ENCODE measurements at regions not wholly inside any gene's neighbourhood (a gene's known extent, or its start where the extent isn't known, plus 50 kb on each side); places are given as distances from the start of the nearest gene placed in this dataset.
"Not testable (repeated sequence)": the region's sequence is repeated elsewhere in the genome, so short reads cannot be mapped to it uniquely, and the experiment has no call there.

DNA sequence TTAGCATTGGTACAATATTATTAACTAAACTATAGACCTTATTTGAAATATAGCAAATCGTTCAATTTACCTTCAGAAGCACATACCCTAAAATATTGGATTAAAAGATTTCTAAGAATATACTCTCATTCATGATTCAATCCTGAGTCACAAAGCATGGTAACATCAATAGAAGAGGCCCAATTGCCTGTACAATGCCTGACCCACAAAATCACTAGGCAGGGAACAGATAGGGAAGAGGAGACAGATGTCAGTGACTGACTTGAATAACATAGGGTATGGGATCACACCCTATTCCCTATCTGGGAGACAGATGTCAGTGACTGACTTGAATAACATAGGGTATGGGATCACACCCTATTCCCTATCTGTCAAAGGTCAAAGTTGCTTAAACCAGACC lies 611.6 kb upstream of the VRK2 start:
- DNase-seq: no peak

DNA sequence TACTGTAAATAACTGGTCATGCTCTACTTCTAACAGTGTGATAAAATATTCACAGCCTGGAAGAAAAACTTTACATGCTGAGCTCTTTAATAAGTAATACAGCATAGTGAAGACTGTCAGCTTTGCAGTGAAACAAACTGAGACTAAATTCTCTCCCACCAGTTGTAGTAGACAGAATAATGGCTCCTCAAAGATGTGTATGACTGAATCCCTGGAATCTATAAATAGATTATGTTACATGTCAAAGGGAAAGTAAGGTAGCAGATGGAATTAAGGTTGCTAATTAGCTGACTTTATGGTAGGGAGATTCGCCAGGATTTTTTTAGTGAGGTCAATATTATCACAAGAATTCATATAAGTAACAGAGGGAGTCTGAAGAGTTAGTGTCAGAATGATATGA lies 609.5 kb upstream of the VRK2 start:
- DNase-seq: no peak

DNA sequence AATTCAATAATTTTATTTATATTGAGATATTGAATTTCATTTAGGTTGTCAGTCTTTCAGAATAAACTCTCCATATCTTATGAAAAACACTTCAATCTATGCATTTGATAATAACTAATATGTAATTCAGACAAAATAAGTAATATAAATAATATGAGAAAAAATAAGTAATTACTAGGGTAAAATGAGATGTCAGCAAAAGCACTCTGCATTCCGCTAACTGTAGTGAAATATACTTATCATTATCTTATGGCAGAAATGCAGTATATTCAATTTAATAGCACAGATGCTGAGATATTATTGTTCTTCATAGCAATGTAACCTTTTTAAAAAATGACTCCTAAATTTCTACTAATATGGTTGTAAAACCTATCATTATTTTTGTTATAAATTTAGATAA lies 606.2 kb upstream of the VRK2 start:
- no peak for DNase-seq

DNA sequence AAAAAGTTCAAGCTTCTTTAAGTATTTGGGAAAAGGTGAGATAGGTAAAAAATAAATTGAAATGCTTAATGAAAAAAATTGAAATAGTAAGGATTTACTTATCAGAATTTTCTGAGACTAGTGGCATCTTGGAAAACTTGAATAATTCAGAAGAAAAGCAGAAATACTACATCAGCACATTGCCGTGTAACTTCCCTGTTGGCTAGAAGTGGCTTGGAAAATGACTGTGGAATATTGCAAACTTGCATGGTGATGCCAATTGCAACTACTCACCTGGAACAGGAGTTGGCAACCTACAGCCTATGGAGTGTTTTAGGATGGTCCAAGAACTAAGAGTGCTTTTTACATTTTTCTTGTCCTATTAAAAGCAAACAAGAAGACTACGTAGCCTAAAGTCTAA lies 603.5 kb upstream of the VRK2 start:
- no peak for DNase-seq

DNA sequence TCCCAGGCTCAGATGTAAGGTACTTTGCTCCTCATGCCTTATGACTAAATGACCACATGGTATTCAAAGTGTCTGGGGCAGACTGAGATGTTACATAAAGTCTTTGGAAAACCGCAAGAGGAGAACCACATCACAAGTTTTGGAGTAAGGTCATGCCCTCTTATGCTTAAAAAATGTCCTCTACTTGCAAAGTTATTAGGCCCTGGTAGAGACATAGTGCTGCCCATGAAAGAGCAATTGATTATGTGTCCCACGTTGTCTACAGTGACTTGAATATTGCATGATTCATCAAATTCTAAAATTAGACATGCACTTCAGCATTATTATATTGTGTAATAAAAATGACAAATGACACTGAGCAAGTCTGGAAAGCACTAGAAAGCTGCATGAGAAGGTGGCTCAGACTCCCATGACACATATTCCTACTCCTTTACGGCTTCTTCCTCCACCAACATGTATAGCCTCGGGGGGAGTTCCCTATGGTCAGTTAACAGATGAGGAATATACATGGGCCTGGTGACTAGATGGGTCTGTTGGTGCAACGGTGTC lies 602.6 kb upstream of the VRK2 start:
- no peak for DNase-seq

DNA sequence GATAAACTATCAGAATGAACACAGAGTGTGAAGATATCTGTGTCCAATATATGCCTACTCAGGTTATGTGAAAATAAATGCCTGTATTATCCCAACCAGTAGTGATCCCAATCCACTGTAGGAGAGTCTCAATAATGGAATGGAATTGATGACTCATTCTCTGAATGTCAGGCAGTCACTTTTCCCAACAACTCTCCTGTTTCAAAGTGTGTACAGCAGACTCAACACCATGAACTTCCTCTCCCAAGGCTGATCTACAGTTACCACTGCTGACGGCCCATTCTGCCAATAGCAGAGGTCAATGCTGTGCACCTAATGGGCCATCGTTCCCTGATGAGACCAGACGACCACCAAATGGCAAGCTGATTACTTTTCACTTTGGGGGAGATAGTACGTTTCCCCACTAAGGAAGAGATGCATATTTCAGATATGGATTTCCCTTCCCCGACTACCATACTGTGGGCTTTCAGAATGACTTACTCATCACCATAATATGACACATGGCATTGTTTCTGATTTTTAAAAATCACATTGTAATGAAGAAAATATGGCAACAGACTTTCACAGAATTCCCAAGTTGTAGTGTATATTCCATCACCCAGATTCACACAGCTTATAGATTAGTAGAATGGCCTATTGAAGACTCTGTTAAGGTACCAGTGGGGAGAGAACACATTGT lies 601.7 kb upstream of the VRK2 start:
- no peak for DNase-seq

DNA sequence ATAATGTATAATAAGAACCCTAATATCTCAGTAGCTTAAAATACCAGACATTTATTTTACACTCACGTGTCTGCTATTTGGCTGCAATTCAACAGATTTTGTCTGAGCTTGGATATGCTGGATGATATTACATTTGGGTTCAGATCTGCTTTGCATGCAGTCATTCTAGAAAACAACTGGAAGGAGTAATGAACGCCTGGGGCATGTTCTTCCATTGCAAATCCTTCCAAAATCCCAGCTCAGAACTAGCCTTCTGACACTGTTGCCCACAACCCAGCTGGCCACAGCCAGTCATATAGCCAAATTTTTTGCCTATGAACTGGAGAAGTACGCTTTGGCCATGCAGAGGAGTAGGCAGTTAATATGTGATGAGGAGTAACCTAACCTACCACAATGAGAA lies 597.8 kb upstream of the VRK2 start:
- DNase-seq: no peak

DNA sequence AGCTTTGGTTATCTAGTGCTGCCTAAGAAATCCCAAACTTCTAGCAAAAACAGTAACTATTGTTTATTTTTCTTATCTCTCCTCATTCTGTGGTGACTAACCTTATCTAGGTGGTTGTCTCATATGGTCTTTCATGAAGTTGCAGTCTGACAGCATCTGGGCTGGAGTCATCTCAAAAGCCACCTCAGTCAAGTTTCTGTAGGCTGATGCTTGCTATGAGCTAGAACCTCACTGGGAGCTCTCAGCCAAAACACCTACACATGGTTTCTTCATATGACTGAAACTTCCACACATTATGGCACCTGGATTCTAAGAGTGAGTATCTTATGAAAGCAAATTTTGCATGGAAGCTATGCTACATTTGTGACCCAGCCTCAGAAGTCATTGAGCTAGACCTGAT lies 596.4 kb upstream of the VRK2 start:
- DNase-seq: no peak

DNA sequence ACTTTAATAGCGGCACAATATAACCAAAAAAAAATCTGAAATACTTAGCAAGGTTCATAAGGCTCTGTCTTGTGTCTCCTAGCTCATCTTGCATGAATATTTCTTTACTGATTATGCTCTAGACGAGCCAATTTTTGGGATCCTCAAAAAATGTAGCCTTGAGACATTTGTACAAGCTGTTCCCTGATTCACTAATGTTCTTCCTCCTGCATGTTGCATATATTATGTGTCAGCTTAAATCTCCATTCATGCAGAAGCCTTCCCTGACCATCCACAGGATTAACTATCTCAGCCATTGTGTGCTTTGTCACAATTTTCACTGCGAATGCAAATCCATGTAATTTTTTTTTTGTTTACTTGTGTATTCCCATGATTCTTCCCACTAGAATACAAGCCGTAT lies 594.0 kb upstream of the VRK2 start:
- DNase-seq: no peak

DNA sequence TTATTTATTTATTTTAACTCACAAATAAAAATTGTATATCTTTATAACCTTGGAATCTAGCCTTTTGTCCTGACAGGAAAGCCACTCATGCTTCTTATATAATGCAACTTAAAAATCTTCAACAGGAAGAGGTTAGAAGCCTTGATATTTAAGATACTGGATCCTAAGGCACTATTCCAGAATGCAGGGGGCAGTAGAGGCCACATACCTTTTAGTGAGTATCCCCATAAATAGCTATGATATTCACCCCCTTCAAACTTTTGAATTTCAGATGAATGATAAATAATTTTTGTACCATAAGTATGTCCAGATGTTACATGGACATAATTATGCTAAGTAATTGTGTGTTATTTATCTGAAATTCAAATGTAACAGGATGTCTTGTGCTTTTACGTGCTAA lies 592.7 kb upstream of the VRK2 start:
- no peak for DNase-seq

DNA sequence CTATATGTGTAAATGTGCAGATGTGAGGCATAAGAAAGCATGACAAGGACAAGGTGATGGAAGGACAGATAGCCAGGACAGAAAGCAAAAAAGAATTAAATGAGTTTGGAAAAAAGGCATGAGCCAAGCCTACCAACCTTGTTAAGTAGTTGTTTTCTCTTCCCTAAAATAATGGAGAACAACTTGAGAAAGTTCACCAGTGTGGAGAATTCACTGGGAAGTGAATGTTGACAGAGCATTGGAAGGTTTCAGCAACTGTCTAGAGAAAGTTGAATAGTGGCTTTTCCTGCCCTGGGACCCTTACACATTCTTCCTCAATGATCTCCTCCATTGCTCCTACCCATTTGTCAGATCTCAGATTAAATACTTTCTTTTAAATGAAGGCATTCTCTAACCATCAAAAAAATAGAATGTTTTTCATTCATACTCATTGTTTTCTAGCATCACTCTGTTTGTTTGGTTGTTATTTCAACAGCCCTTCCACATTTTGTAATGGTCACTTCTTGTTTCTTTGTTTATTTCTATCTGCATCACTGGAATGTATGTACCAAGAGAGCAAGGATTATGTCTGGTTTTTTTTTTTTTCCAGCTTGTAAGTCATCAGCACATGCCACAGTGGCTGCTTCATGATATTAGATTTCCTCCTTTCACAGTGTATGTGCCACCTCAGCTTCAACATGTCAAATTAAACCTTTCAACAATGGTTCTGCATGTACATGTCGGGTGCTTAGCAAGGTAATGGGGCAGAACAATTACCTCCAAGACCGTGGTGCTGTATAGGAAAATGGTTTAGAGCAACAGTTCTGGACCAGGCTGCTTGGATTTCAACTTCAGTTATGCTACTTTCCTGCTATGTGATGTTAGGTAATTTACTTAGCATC lies 586.0 kb upstream of the VRK2 start:
- no peak for DNase-seq

DNA sequence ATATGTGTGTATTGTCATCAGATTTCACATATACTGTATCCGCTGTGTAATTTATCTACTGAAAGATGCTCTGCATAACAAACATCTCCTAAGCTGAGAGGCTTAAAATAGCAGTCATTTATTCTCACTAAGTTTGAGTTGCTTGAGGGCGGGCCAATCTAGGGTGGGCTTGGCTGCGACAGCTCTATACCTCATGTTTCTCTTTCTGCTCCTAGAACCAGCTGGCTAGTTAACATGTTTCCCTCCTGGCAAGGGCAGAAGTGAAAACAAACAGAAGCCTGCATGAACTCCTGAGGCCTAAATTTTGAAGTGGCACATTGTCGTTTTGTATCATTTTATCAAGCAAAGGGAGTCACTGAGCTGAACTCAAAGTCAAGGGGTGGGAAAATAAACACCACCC lies 585.0 kb upstream of the VRK2 start:
- DNase-seq: no peak

DNA sequence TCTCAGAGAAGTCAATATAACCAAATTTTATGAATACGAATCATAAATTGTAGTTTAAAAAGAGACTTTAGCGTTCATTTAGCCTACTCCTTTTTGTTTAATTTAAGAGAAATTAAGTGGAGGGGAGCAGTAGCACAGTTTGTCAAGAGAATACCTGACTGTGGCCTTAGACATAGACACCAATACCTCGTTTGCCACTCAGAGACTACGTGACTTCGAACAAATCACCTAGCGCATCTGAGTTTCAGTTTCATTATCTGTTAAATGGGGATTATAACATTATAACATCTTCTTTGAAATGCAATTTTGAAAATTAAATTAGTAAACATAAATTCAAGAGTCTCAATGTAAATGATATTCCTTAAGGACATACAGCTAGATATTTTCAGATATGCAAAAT lies 581.5 kb upstream of the VRK2 start:
- no peak for DNase-seq

DNA sequence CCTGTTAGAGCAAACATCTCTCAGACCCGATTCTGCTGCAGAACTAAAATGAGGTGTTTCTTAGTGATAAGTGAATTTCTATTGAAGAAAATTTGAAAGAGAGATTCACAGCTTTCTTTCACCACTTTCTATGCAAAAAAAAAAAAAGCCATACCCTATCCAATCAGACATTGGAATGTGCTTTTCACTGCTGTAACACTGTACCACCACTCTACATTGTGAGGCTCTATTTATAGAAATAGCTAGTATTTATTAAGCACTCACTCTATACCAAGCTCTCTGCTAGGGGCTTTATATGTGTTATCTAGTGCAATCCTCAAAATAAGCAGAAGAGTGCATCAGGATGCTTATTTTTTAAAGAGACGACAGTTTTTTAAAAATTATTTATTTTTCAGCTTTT lies 580.6 kb upstream of the VRK2 start:
- no peak for DNase-seq

DNA sequence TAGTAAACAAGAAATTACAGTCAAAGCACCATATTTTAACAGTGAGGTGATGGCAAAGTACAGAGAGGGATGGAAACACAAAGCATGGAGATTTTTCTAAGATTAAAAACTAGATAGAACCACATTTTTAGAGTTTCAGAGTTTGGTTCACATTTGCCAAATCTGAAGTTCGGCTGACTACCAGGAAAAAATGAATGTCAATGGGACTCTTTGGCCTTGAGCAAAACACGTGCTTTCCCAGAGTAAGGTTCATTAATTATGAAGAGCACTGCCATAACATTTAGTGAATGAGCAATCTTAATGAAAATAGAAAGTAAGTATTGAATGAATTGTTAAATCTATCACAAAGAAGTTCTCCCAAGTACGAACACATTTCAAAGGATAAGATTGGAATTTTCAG lies 571.2 kb upstream of the VRK2 start:
- DNase-seq: no peak

DNA sequence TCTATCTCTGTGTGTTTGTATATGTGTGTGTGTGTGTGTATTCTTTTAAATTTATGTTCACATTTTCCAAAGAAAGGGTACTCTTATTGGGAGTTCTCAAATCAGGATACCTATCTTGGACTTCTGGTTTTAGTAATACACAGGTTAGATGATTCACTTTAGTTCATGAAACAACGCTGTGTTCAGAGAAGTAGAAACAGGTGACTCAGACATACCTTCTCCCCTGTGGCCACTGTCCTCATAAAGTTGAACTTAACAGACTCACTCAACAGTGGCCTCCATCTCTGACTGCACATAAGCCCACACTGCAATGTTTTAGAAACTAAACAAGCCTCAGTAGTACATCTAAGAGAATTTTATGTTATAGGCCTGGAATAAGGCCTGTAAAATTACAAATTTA lies 566.6 kb upstream of the VRK2 start:
- DNase-seq: no peak

DNA sequence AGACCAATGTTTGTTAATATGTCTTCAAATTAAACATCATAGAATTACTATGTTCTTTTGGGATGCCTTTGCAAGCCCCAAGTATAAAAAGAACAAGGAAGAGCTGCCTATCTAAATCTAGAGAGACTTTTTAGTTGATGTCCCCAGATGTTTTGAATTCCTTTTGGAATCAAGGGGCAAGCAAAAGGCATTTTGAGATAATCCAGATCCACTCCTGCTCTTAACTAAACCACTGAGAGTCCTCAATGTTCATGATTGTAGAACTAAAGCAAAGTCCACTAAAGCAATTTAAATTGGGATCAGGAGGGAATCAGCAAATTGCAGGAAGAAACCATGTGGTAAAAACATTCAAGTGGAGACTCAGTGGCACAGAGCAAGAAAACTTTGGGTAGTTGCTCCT lies 558.5 kb upstream of the VRK2 start:
- no peak for DNase-seq

DNA sequence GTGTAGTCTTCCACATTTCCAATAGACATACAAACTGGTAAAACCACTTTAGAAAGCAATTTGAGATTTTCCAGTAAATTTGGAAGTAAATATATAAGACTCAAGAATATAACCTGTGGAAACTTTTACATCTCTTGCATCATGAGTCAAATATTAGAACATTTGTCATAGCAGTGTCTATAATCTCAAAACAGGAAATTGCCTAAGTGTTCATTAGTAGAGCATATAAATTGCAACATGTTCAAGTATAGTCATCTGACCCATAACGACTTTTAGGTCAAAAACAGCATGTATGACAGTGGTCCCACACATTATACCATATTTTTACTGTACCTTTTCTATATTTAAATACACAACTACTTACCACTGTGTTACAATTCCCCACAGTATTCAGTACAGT lies 555.9 kb upstream of the VRK2 start:
- no peak for DNase-seq

DNA sequence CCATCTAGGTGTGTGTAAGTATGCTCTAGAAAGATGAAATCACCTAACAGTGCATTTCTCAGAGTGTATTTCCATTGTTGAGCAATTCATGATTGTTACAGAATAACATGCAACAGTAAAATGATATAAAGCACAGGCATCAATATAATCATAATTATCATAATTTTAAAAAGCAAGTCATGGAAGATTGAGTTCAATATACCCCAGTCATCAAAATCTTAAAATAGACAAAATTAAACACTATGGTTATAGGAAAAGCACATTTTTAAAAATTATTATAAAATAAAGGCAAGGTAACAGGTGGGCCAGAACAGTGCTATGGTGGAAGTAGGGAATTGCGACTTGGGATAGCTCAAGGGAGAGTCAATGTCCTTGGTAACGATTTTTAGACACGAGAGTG lies 555.4 kb upstream of the VRK2 start:
- DNase-seq: no peak

DNA sequence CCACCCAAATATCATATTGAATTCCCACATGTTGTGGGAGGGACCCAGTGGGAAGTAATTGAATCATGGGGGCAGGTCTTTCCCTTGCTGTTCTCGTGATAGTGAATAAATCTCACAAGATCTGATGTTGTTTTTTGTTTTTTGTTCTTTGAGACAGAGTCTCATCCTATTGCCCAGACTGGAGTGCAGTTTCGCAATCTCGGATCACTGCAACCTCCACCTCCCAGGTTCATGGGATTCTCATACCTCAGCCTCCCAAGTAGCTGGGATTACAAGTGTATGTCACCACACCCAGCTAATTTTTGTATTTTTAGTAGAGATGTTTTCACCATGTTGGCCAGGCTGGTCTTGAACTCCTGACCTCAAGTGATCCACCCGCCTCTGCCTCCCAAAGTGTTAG lies 552.6 kb upstream of the VRK2 start:
- not testable (repeated sequence) for DNase-seq

DNA sequence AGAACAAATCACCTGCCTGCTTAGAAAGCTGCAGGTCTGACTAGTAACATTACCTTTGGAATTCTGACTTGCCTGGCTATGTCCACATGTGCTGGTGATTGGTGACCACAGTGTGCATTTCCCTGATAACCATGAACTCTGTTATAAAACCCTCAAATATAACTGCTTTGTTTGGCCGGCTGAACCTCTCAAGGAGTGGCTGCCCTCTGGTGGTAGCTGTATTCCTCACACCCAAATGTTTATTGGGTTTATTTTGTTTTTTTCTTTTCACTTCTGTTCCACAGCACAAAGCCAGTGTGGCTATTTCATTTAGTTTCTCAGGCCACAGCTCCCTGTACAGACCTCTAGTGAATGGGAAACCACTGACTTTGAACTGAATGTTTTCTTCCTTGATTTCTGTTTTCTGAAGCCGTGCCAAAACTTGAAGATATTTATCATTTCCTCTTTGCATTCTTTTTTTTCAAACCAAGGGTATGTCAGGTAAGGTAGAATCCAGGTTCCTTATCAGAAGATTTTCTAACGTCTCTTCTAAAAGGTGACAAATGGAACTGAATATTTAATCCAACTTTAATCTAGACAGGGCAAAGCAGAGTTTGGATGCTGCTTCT lies 549.0 kb upstream of the VRK2 start:
- DNase-seq: peak; percentile 10 to 28

DNA sequence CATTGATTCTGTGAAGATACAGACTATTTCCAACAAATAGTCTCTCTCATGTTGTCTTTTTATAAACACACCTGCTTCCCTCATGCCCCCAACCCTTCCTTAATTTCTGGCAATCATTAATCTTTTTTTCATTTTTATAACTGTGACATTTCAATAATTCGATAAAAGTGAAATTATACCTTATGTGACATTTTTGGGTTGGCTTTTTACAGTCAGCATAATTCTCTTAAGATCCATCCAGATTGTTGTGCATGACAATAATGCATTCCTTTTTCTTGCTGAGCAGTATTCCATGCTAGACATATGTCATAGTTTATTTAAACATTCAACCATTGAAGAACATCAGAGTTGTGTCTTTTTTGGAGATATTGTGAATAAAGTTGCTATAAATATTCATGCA lies 541.8 kb upstream of the VRK2 start:
- DNase-seq: no peak

DNA sequence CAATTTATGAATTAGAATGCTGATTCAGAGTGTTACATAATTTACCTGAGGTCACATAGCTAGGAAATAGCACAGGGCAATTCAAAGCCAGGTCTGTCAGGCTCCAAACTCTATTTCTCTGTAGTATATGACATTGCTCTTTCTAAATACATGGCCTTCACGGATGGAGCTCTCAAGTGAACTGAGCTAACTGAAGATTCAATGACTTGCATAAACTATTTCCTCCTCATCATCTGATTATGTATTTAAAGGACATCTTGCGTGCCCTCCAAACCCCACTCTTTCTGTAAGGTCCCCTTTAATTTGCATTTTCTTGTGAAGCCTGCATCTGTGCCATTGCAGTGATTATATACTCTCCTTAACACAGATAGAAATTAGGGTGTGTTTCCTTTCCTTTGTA lies 537.4 kb upstream of the VRK2 start:
- DNase-seq: no peak
